A549 (cell line): ENCODE measurements at regions not wholly inside any gene's neighbourhood (a gene's known extent, or its start where the extent isn't known, plus 50 kb on each side); places are given as distances from the start of the nearest gene placed in this dataset.

Experiments
- ATAC-seq, 2 experiments: fragments of 200-7000 bp in 1 of 2; fragments of >200 bp in 1 of 2; cut with Nextera tagmentation in 1 of 2; cut with Tn5 transposase in 1 of 2; 3 replicates each; pipeline versions ENCODE4 v1.8.0 to v1.9.1; 2018 to 2020; ENCODE audit warnings: mild to moderate bottlenecking in 1 of 2, moderate library complexity in 1 of 2
- CTCF ChIA-PET: fragments of 300-600 bp; sonication (Branson Sonifier 250); formaldehyde crosslinking; extraction: SDS; loops from one replicate; lab custom pipeline; 2021; ENCODE audit warnings: antibody characterized with exemption, inconsistent platforms; lab: Yijun Ruan, JAX
- POLR2A ChIA-PET: fragments of 350-600 bp; formaldehyde crosslinking; extraction: SDS; loops from one replicate; lab custom pipeline; 2021; ENCODE audit warnings: antibody characterized with exemption, inconsistent platforms; lab: Yijun Ruan, JAX
- DNase-seq, 2 experiments: peaks; one replicate each; pipeline versions ENCODE4 v3.0.0 to v3.0.0-alpha.2; 2011 to 2016; ENCODE audit warnings: low read depth in 1 of 2, low spot score in 1 of 2
- FAIRE-seq: peaks from 2 replicates; lab custom pipeline; 2011; peaks lifted over from hg19 to GRCh38; lab: Jason Lieb, UNC
- H3K27ac ChIP-seq, 2 experiments: fragments of >200 bp; sonication (Bioruptor Twin); formaldehyde crosslinking; 3 replicates each; pipeline ENCODE4 v1.5.1; 2016 to 2017
- H3K4me1 ChIP-seq: fragments of >200 bp; sonication (Bioruptor Twin); formaldehyde crosslinking; 3 replicates; pipeline ENCODE4 v1.6.1; 2016
- H3K4me2 ChIP-seq: fragments of >200 bp; sonication (Bioruptor Twin); formaldehyde crosslinking; 3 replicates; pipeline ENCODE4 v1.6.1; 2016
- H3K4me3 ChIP-seq: fragments of >200 bp; sonication (Bioruptor Twin); formaldehyde crosslinking; 3 replicates; pipeline ENCODE4 v1.5.1; 2016
- H3K9me3 ChIP-seq: fragments of >200 bp; sonication (Bioruptor Twin); formaldehyde crosslinking; 3 replicates; pipeline ENCODE4 v1.6.1; 2016
- ATOH8 ChIP-seq: fragments of 250-450 bp; sonication (Bioruptor Pico); IDR thresholded peaks from 2 replicates; pipeline ENCODE4 v1.5.0; 2020; ENCODE audit warnings: low read depth, mild to moderate bottlenecking, moderate library complexity
- CBX8 ChIP-seq: fragments of 200-600 bp; sonication (generic); IDR thresholded peaks from 2 replicates; pipeline ENCODE4 v1.6.1; 2016
- CEBPB ChIP-seq, 2 experiments: fragments of >200 bp in 1 of 2; sonication (Bioruptor Twin) in 1 of 2; formaldehyde crosslinking in 1 of 2; IDR thresholded peaks; 2 replicates each; pipeline ENCODE4 v1.6.1; 2012 to 2016
- CHD2 ChIP-seq: fragments of 150-350 bp; IDR thresholded peaks from 2 replicates; pipeline ENCODE4 v1.6.1; 2014; ENCODE audit warnings: low read length; ENCODE audit not compliant: partially characterized antibody
- E2F6 ChIP-seq: IDR thresholded peaks from 2 replicates; pipeline ENCODE4 v1.6.1; 2012; ENCODE audit warnings: low read depth, borderline replicate concordance
- EHMT2 ChIP-seq: fragments of 200-600 bp; sonication (generic); IDR thresholded peaks from 2 replicates; pipeline ENCODE4 v1.6.1; 2016; ENCODE audit warnings: antibody characterized with exemption, low read depth, mild to moderate bottlenecking, moderate library complexity
- EP300 ChIP-seq, 2 experiments: fragments of >200 bp; sonication (Bioruptor Twin); formaldehyde crosslinking; IDR thresholded peaks; 2 replicates in 1 of 2; 3 replicates in 1 of 2; pipeline ENCODE4 v1.6.1; 2016 to 2017
- HDAC2 ChIP-seq: fragments of 200-600 bp; sonication (generic); IDR thresholded peaks from 2 replicates; pipeline ENCODE4 v1.6.1; 2016
- HMGXB4 ChIP-seq: fragments of 250-450 bp; sonication (Bioruptor Pico); IDR thresholded peaks from 2 replicates; pipeline ENCODE4 v1.5.0; 2021; ENCODE audit warnings: mild to moderate bottlenecking, moderate library complexity, borderline replicate concordance
- HOXA7 ChIP-seq: fragments of 250-450 bp; sonication (Bioruptor Pico); IDR thresholded peaks from 2 replicates; pipeline ENCODE4 v1.5.0; 2020; ENCODE audit warnings: mild to moderate bottlenecking, moderate library complexity
- HOXB5 ChIP-seq: fragments of 250-450 bp; sonication (Bioruptor Pico); IDR thresholded peaks from 2 replicates; pipeline ENCODE4 v1.5.0; 2020; ENCODE audit warnings: mild to moderate bottlenecking, moderate library complexity
- KDM1A ChIP-seq: fragments of 200-600 bp; sonication (generic); IDR thresholded peaks from 2 replicates; pipeline ENCODE4 v1.6.1; 2016; ENCODE audit warnings: low read depth, mild to moderate bottlenecking
- MAZ ChIP-seq: fragments of 150-350 bp; IDR thresholded peaks from 2 replicates; pipeline ENCODE4 v1.6.1; 2014; ENCODE audit warnings: antibody characterized with exemption, low read depth, low read length, borderline replicate concordance
- NFE2L2 ChIP-seq: fragments of 150-350 bp; conservative IDR thresholded peaks from 2 replicates; pipeline ENCODE4 v1.6.1; 2014; ENCODE audit warnings: low read length
- NR3C1 ChIP-seq: fragments of >200 bp; sonication (Bioruptor Twin); formaldehyde crosslinking; IDR thresholded peaks from 3 replicates; pipeline ENCODE4 v1.6.1; 2017
- RFX5 ChIP-seq: fragments of 450-650 bp; IDR thresholded peaks from 2 replicates; pipeline ENCODE4 v1.7.1; 2014; ENCODE audit warnings: antibody characterized with exemption, mild to moderate bottlenecking, moderate library complexity
- RNF2 ChIP-seq: fragments of 200-600 bp; sonication (generic); IDR thresholded peaks from 2 replicates; pipeline ENCODE4 v1.6.1; 2016; ENCODE audit warnings: low read depth, mild to moderate bottlenecking, antibody characterized with exemption, moderate library complexity, borderline replicate concordance
- TFCP2L1 ChIP-seq: fragments of 250-450 bp; sonication (Bioruptor Pico); IDR thresholded peaks from 2 replicates; pipeline ENCODE4 v1.5.0; 2021; ENCODE audit warnings: mild to moderate bottlenecking
- TP53 ChIP-seq: fragments of 250-450 bp; sonication (Bioruptor Pico); IDR thresholded peaks from 2 replicates; pipeline ENCODE4 v1.5.0; 2021; ENCODE audit warnings: mild to moderate bottlenecking, moderate library complexity
- ZSCAN20 ChIP-seq: fragments of 250-450 bp; sonication (Bioruptor Pico); IDR thresholded peaks from 2 replicates; pipeline ENCODE4 v1.8.0; 2022; ENCODE audit warnings: mild to moderate bottlenecking, moderate library complexity
- WGBS: methylation state at CpG from one replicate; pipeline ENCODE4 v1.1.6; 2017; ENCODE audit errors: missing lambda C conversion rate; 5-methylcytosine and 5-hydroxymethylcytosine counted together
- TF ChIP-seq, protein P1 (sequence below): fragments of 200-600 bp; sonication (generic); IDR thresholded peaks from 2 replicates; pipeline ENCODE4 v1.6.1; 2016; ENCODE audit warnings: antibody characterized with exemption, mild to moderate bottlenecking, moderate library complexity

- 9% methylated on average over 2 of the region's 2 CpGs for WGBS
- FAIRE-seq: no peak
- Histone ChIP-seq H3K27ac (no peak overlapping the region), H3K4me2 (no peak overlapping the region), H3K9me3 (no peaks in the 10 kb centered on the region), H3K4me3 (no peak overlapping the region), H3K4me1 (no peaks in the 10 kb centered on the region)
- ChIA-PET POLR2A (no interaction called here), CTCF (no interaction called here)
- no peak for DNase-seq
- TF ChIP-seq HOXA7 (no peak), EHMT2 (no peak), RFX5 (no peak), ATOH8 (CRISPR knock-in tag) (no peak), TP53 (no peak), HMGXB4 (CRISPR knock-in tag) (no peak), MAZ (no peak), KDM1A (no peak), TFCP2L1 (CRISPR knock-in tag) (no peak), CHD2 (no peak), E2F6 (no peak), EP300 (IDR thresholded peaks at IDR 0.05) (no peak)
- TF ChIP-seq, protein P1, sequence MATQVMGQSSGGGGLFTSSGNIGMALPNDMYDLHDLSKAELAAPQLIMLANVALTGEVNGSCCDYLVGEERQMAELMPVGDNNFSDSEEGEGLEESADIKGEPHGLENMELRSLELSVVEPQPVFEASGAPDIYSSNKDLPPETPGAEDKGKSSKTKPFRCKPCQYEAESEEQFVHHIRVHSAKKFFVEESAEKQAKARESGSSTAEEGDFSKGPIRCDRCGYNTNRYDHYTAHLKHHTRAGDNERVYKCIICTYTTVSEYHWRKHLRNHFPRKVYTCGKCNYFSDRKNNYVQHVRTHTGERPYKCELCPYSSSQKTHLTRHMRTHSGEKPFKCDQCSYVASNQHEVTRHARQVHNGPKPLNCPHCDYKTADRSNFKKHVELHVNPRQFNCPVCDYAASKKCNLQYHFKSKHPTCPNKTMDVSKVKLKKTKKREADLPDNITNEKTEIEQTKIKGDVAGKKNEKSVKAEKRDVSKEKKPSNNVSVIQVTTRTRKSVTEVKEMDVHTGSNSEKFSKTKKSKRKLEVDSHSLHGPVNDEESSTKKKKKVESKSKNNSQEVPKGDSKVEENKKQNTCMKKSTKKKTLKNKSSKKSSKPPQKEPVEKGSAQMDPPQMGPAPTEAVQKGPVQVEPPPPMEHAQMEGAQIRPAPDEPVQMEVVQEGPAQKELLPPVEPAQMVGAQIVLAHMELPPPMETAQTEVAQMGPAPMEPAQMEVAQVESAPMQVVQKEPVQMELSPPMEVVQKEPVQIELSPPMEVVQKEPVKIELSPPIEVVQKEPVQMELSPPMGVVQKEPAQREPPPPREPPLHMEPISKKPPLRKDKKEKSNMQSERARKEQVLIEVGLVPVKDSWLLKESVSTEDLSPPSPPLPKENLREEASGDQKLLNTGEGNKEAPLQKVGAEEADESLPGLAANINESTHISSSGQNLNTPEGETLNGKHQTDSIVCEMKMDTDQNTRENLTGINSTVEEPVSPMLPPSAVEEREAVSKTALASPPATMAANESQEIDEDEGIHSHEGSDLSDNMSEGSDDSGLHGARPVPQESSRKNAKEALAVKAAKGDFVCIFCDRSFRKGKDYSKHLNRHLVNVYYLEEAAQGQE: no peak
- no peak for ATAC-seq
Observed at GRCh38 chr7:112996331-112996871, 90.2 kb downstream of the GPR85 start.

GRCh38 chr7:112995059-112995824 lies 91.4 kb downstream of the GPR85 start:
- Histone ChIP-seq H3K4me1 (no peaks in the 10 kb centered on the region), H3K27ac (no peak overlapping the region), H3K4me2 (no peak overlapping the region), H3K9me3 (no peaks in the 10 kb centered on the region), H3K4me3 (no peak overlapping the region)
- TF ChIP-seq CBX8 (no peak), NR3C1 (no peak), ZSCAN20 (no peak), HOXB5 (CRISPR knock-in tag) (no peak), HDAC2 (no peak), EHMT2 (no peak), NFE2L2 (no peak), ATOH8 (CRISPR knock-in tag) (no peak), RNF2 (no peak), CEBPB (IDR thresholded peaks at IDR 0.05) (no peak)
- ATAC-seq (no peak), FAIRE-seq (no peak), DNase-seq (no peak)
- CTCF ChIA-PET: no interaction called here
- POLR2A ChIA-PET: no interaction called here
- WGBS: 30% methylated on average over 3 of the region's 3 CpGs
